ENCODE measurements at regions not wholly inside any gene's neighbourhood (a gene's known extent, or its start where the extent isn't known, plus 50 kb on each side); places are given as distances from the start of the nearest gene placed in this dataset.
"Not testable (repeated sequence)": the region's sequence is repeated elsewhere in the genome, so short reads cannot be mapped to it uniquely, and the experiment has no call there.

- not testable (repeated sequence) for DNase-seq (ENCODE audit: low read depth in 2 of 2)
These were observed 162.2 kb upstream of the PTPN20 start for GRCh38 chr10:46749003-46749402.

DNA sequence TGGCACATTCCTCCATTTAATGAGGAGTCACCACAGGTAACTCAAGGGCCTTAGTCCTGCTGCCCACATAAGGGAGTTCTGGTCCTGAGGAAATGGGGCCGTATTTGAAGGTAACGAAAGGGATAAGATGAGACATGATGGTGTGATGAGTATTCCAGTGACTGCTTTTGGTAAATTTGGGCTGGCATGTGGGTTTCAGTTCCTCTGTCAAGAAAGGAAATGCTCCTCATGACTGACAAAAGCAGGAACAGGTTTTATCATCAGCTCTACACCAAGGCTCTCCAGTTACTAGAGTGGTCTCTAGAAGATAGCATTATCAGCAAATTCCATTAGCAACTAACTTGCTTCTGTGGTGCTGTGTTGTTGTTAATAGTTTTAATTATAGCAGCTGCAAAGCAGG is 161.8 kb upstream of the PTPN20 start:
- DNase-seq (ENCODE audit: low read depth in 2 of 2) = not testable (repeated sequence)

GRCh38 chr10:46753763-46754162 is 157.5 kb upstream of the PTPN20 start:
- not testable (repeated sequence) for DNase-seq (ENCODE audit: low read depth in 2 of 2)

GRCh38 chr10:46761471-46761870 is 149.8 kb upstream of the PTPN20 start:
- not testable (repeated sequence) for DNase-seq (ENCODE audit: low read depth in 2 of 2)

DNA sequence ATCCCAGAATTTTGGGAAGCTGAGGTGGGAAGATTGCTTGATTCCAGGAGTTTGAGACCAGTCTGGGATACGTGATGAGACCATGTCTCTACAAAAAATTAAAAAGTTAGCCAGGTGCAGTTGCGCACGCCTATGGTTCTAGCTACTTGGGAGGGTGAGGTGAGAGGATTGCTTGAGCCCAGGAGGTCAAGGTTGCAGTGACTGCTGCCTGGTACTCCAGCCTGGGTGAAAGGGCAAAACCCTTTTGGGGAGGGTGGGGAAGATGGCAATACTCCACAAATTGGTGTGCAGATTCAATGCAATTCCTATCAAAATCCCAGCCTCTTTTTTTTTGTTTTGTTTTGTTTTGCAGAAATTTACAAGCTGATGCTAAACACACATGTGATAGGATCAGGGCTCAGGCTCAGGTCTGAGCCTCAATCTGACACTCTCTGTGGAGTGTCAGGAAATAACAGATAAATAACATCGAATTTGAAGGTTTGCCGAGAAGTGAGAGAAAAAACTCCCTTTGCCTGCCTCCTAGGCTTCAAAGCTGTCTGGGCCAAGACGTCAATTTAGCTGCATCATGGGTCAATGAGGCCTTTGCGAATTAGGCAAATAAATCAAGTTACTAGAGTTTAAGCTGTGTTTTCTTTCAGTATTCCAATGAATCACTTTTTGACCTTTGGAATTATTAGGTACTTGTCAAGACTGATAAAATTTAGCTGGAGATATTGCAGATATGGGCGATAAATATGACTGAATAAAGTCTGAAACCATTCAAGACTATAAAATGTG is 142.5 kb upstream of the PTPN20 start:
- not testable (repeated sequence) for DNase-seq (ENCODE audit: low read depth in 2 of 2)

- not testable (repeated sequence) for DNase-seq (ENCODE audit: low read depth in 2 of 2)
These were observed 137.9 kb upstream of the PTPN20 start for GRCh38 chr10:46773178-46773896.

DNA sequence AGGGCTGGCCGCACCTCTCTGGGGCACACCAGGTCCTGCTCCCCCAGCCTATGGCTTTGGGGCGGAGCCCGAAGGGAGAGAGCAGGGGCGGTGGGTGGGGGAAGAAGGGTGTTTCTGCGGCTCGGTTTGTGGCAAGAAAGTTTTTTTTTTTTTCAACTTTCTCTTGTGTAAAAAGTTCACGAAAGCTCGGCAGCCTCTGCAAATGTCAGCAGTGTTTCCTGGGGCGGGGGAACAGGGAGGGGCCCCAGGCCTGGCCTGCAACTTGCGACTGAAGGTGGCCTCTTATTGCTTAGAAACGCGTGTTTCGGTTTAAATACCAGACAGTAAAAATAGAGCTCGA is 137.4 kb upstream of the PTPN20 start:
- DNase-seq (ENCODE audit: low read depth in 2 of 2) = peak; percentile 18 to 21

GRCh38 chr10:46774366-46774765 is 136.9 kb upstream of the PTPN20 start:
- not testable (repeated sequence) for DNase-seq (ENCODE audit: low read depth in 2 of 2)

GRCh38 chr10:46774945-46775667 is 136.1 kb upstream of the PTPN20 start:
- not testable (repeated sequence) for DNase-seq (ENCODE audit: low read depth in 2 of 2)

GRCh38 chr10:46775668-46776059 is 135.6 kb upstream of the PTPN20 start:
- not testable (repeated sequence) for DNase-seq (ENCODE audit: low read depth in 2 of 2)

DNA sequence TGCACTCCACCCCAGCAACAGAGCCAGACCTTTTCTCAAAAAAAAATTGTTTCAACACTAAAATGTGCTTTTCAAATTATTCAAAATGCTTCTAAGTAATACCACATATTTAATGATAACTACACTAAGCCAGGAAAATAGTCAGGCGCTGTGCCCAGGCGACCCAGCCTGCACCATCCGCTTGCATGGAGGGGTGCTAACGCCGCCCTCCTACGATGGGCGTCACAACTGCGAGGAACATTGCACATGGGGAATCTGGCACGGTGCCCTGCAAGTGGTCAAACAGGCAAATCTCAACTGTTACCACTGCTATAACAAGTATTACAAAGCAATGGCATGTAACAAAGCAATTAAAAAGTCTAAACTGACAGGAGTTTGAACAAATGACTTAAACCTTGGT is 131.7 kb upstream of the PTPN20 start:
- DNase-seq (ENCODE audit: low read depth in 2 of 2) = not testable (repeated sequence)

DNA sequence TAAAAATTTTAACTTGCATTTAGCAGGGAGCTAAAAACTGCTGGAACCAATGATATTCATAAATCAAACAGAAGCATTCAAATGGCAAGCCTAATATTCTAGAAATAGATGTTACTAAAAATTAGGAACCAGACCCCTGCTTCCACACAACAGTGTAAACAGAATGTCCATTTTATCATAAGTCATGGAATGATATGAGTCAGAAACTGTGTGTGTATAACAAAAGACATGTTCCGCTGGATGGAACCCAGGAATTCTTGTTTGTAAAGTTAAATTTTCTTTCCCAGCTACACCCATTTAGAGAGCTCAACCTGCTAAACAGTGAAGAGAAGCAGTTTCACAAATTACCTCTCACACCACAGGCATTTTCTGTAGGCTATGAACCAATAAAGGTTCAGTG is 131.1 kb upstream of the PTPN20 start:
- not testable (repeated sequence) for DNase-seq (ENCODE audit: low read depth in 2 of 2)

DNA sequence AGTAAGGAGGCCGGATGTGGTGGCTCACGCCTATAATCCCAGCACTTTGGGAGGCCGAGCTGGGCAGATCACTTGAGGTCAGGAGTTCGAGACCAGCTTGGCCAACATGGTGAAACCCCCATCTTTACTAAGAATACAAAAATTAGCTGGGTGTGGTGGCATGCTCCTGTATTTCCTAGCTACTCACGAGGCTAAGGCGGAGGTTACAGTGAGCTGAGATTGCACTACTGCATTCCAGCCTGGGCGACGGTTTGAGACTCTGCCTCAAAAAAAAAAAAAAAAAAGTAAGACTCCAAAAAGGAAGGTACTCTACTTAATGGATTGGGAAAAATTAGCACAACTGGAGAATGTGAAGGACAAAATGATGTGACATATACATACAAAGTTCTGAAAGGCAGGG is 130.2 kb upstream of the PTPN20 start:
- not testable (repeated sequence) for DNase-seq (ENCODE audit: low read depth in 2 of 2)

DNA sequence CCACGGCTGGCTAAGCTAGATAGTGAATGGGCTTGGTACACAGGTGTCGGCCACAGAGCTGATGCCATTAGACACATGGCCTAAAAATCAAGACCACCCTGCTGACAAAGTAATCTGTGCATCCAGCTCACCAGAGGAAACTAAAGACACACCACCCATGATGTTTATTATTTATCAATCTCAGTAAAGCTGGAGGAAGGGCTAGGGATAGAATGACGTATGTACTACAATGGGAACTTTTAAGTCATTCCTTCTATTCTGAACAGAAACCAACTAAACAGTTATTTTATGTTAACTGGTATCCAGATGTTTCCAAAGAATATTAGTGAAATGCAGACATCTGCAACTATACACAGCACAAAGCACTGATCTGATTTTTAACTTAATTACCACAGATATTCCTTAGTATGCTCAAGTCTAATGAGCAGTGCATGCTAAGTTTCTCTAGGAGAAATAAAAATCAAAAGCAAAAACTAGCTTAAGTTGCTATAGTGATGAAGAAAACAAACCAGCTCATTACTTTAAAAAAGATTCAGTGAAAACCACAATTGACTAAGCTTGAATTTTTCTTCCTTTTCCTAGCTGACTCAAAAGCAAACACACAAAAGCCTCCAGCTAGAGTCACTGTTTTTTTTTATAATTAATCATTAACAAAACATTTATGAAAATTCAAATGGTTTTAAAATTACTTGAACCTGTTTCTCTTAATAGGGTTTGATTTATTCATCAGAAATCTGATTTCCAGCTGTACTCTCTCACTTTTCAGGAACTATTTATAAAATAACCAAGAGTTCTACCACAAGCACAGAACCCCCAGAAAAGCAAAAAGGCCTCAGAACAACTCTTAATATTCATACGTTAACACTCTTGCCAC is 129.0 kb upstream of the PTPN20 start:
- not testable (repeated sequence) for DNase-seq (ENCODE audit: low read depth in 2 of 2)

DNA sequence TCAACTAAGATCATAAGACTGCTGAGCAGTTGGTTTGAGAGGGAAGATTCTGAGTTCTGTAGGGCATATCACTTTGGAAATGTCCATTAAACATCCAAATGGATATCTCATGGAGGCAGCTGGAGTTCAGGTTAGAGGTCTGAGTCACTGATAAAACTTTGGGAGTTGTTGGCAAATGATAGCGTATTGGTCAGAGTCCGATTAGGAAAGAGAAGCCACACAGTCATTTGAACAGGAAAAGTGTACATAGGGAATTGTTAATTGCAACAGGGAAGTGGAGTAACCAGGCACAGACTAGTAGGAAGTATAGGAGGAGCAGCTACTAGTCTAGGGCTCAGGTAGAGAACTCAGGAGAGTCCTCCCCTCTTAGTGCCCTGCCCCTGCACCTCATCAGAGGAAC is 126.6 kb upstream of the PTPN20 start:
- not testable (repeated sequence) for DNase-seq (ENCODE audit: low read depth in 2 of 2)

- DNase-seq (ENCODE audit: low read depth in 2 of 2) = not testable (repeated sequence)
These were observed 125.1 kb upstream of the PTPN20 start for GRCh38 chr10:46786125-46786517.

GRCh38 chr10:46786518-46787320 is 124.5 kb upstream of the PTPN20 start:
- peak; percentile 47 to 53 for DNase-seq (ENCODE audit: low read depth in 2 of 2)

GRCh38 chr10:46787321-46787615 is 124.0 kb upstream of the PTPN20 start:
- no peak for DNase-seq (ENCODE audit: low read depth in 2 of 2)

DNA sequence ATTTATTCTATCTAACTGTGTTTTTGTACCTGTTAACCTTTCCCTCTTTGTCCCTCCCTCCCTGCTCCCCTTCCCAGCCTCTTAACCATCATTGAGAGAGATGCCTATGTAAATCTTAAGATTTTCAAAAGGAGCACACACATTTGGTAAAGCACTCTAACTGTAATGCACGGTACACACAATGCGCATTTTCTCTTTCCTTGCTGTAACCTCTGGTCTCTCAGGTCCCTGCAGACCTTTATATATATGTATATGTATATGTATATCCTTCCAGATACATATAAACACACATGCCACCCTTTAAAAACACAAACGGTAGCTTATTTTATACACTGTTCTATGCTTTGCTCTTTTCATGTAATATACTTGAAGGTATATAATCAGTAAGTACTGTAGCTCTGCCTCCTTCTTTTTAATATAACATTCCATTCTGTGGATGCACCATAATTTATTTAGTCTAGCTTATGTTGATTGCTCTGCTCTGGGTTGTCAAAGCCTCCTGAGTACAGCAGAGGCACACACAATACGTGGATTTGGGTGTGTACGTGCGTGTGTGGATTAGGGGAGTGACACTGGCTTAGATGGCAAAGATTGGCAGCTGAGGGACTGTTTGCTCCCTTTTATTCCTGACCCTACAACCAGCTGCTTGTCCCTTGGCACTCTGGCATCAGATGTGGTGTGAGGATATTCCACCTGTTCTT is 118.4 kb upstream of the PTPN20 start:
- not testable (repeated sequence) for DNase-seq (ENCODE audit: low read depth in 2 of 2)

DNA sequence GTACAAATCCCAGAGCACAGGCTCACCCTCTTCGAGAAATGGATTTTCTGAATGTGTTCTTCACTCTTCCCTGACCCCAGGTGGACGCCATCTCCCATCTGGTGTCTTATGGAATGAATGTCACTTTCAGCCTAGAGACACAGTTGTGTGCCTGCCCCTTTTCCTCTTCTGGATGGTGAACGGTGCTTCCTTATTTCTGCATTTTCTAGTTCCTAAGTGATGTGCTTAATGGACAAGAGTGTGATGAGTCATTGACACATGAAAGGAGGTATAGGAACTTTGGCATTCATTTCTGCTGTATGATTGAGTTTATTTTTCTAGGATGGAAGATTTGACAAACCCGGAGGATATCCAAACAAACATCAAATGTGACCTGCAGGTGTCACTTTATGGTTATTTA is 114.9 kb upstream of the PTPN20 start:
- not testable (repeated sequence) for DNase-seq (ENCODE audit: low read depth in 2 of 2)

Measured in stimulated activated CD8-positive, alpha-beta memory T cell treated with anti-CD3 and anti-CD28 coated beads, Interleukin-2, amount 100 ng/mL, for 48 hours (primary cell).